ENCODE measurements at regions not wholly inside any gene's neighbourhood (a gene's known extent, or its start where the extent isn't known, plus 50 kb on each side); places are given as distances from the start of the nearest gene placed in this dataset.

GRCh38 chr10:90407131-90407530, 450.7 kb downstream of the HTR7 start:
- WGBS, 2 donors (ENCODE audit: extremely low coverage in 2 of 2, insufficient read length in 2 of 2, insufficient replicate concordance in 1 of 2), result no CpG with 5 or more reads among the region's 3 CpGs
- no peak overlapping the region for H2BK15ac ChIP-seq (ENCODE audit: low read length)
- no peaks in the 10 kb centered on the region for H3K79me1 ChIP-seq (ENCODE audit: low read depth, low read length)
- H3K23ac ChIP-seq (ENCODE audit: low read depth, low read length, poor library complexity), result no peak overlapping the region
- H3K27ac ChIP-seq (replicated peaks; ENCODE audit: low read length), result no peak overlapping the region
- H3K4ac ChIP-seq (ENCODE audit: low read length), result no peak overlapping the region
- H3K9ac ChIP-seq (ENCODE audit: low read depth, low read length, poor library complexity), result no peak overlapping the region
- H2AFZ ChIP-seq (ENCODE audit: low read length), result no peak overlapping the region
- H3K4me2 ChIP-seq (ENCODE audit: insufficient read depth, low read length, poor library complexity, severe bottlenecking), result no peak overlapping the region
- no peak for DNase-seq (ENCODE audit: low spot score)
- no peak overlapping the region for H4K8ac ChIP-seq (ENCODE audit: low read depth, low read length)
- H3K27me3 ChIP-seq (ENCODE audit: control insufficient read depth in 3 of 3, insufficient read depth in 3 of 3, low read depth in 1 of 3, low read length in 3 of 3), result no peaks in the 10 kb centered on the region
- no peaks in the 10 kb centered on the region for H3K36me3 ChIP-seq (replicated peaks in 1 of 2; ENCODE audit: control insufficient read depth in 2 of 2, insufficient read depth in 2 of 2, low read length in 2 of 2)
- H3K14ac ChIP-seq (ENCODE audit: low read length), result no peak overlapping the region
- H3K18ac ChIP-seq (ENCODE audit: low read length), result no peak overlapping the region
- H2AK5ac ChIP-seq (ENCODE audit: low read depth, low read length), result no peak overlapping the region
- no peak overlapping the region for H2BK5ac ChIP-seq (ENCODE audit: low read length)
- no peak overlapping the region for H2BK120ac ChIP-seq (ENCODE audit: low read depth, low read length)
- no peak overlapping the region for H2BK12ac ChIP-seq (ENCODE audit: low read length)
- no peaks in the 10 kb centered on the region for H3K4me1 ChIP-seq (ENCODE audit: control insufficient read depth in 2 of 2, insufficient read depth in 1 of 2, low read depth in 1 of 2, low read length in 2 of 2)
- H3K9me3 ChIP-seq (replicated peaks in 1 of 2; ENCODE audit: control insufficient read depth in 2 of 2, insufficient read depth in 1 of 2, low read depth in 1 of 2, low read length in 2 of 2), result no peaks in the 10 kb centered on the region
- H4K91ac ChIP-seq (ENCODE audit: low read depth, low read length, poor library complexity), result no peak overlapping the region
- no peak overlapping the region for H3K4me3 ChIP-seq (ENCODE audit: low read length in 2 of 2)

- Histone ChIP-seq H3K9ac (ENCODE audit: low read depth, low read length, poor library complexity) (no peak overlapping the region), H4K91ac (ENCODE audit: low read depth, low read length, poor library complexity) (no peak overlapping the region), H2BK120ac (ENCODE audit: low read depth, low read length) (no peak overlapping the region), H2AK5ac (ENCODE audit: low read depth, low read length) (no peak overlapping the region), H2AFZ (ENCODE audit: low read length) (no peak overlapping the region), H3K36me3 (replicated peaks in 1 of 2; ENCODE audit: control insufficient read depth in 2 of 2, insufficient read depth in 2 of 2, low read length in 2 of 2) (no peaks in the 10 kb centered on the region), H4K8ac (ENCODE audit: low read depth, low read length) (no peak overlapping the region), H2BK5ac (ENCODE audit: low read length) (no peak overlapping the region), H3K27me3 (ENCODE audit: control insufficient read depth in 3 of 3, insufficient read depth in 3 of 3, low read depth in 1 of 3, low read length in 3 of 3) (no peaks in the 10 kb centered on the region), H3K4me1 (ENCODE audit: control insufficient read depth in 2 of 2, insufficient read depth in 1 of 2, low read depth in 1 of 2, low read length in 2 of 2) (no peaks in the 10 kb centered on the region), H3K4me2 (ENCODE audit: insufficient read depth, low read length, poor library complexity, severe bottlenecking) (no peak overlapping the region), H3K4ac (ENCODE audit: low read length) (no peak overlapping the region), H3K14ac (ENCODE audit: low read length) (no peak overlapping the region), H3K27ac (replicated peaks; ENCODE audit: low read length) (no peak overlapping the region), H3K4me3 (ENCODE audit: low read length in 2 of 2) (no peak overlapping the region), H3K79me1 (ENCODE audit: low read depth, low read length) (no peaks in the 10 kb centered on the region), H3K18ac (ENCODE audit: low read length) (no peak overlapping the region), H2BK15ac (ENCODE audit: low read length) (no peak overlapping the region), H3K9me3 (replicated peaks in 1 of 2; ENCODE audit: control insufficient read depth in 2 of 2, insufficient read depth in 1 of 2, low read depth in 1 of 2, low read length in 2 of 2) (no peaks in the 10 kb centered on the region), H2BK12ac (ENCODE audit: low read length) (no peak overlapping the region), H3K23ac (ENCODE audit: low read depth, low read length, poor library complexity) (no peak overlapping the region)
- no peak for DNase-seq (ENCODE audit: low spot score)
- WGBS, 2 donors (ENCODE audit: extremely low coverage in 2 of 2, insufficient read length in 2 of 2, insufficient replicate concordance in 1 of 2), result no CpG with 5 or more reads among the region's 2 CpGs
Observed at GRCh38 chr10:90407851-90408250, 450.0 kb downstream of the HTR7 start.

GRCh38 chr10:90412582-90412981, 445.3 kb downstream of the HTR7 start:
- H2BK5ac ChIP-seq (ENCODE audit: low read length), result no peak overlapping the region
- no peak overlapping the region for H4K91ac ChIP-seq (ENCODE audit: low read depth, low read length, poor library complexity)
- no peak overlapping the region for H3K4ac ChIP-seq (ENCODE audit: low read length)
- no peak overlapping the region for H3K27ac ChIP-seq (replicated peaks; ENCODE audit: low read length)
- H3K9me3 ChIP-seq (replicated peaks in 1 of 2; ENCODE audit: control insufficient read depth in 2 of 2, insufficient read depth in 1 of 2, low read depth in 1 of 2, low read length in 2 of 2), result no peaks in the 10 kb centered on the region
- no peak overlapping the region for H3K4me2 ChIP-seq (ENCODE audit: insufficient read depth, low read length, poor library complexity, severe bottlenecking)
- H3K4me3 ChIP-seq (ENCODE audit: low read length in 2 of 2), result no peak overlapping the region
- H4K8ac ChIP-seq (ENCODE audit: low read depth, low read length), result no peak overlapping the region
- no peak overlapping the region for H2AK5ac ChIP-seq (ENCODE audit: low read depth, low read length)
- no peak overlapping the region for H2BK12ac ChIP-seq (ENCODE audit: low read length)
- no peak overlapping the region for H3K18ac ChIP-seq (ENCODE audit: low read length)
- H3K9ac ChIP-seq (ENCODE audit: low read depth, low read length, poor library complexity), result no peak overlapping the region
- no peak overlapping the region for H2BK15ac ChIP-seq (ENCODE audit: low read length)
- H3K23ac ChIP-seq (ENCODE audit: low read depth, low read length, poor library complexity), result no peak overlapping the region
- no peak overlapping the region for H3K14ac ChIP-seq (ENCODE audit: low read length)
- H3K36me3 ChIP-seq (replicated peaks in 1 of 2; ENCODE audit: control insufficient read depth in 2 of 2, insufficient read depth in 2 of 2, low read length in 2 of 2), result no peaks in the 10 kb centered on the region
- no peaks in the 10 kb centered on the region for H3K4me1 ChIP-seq (ENCODE audit: control insufficient read depth in 2 of 2, insufficient read depth in 1 of 2, low read depth in 1 of 2, low read length in 2 of 2)
- no peaks in the 10 kb centered on the region for H3K79me1 ChIP-seq (ENCODE audit: low read depth, low read length)
- H2AFZ ChIP-seq (ENCODE audit: low read length), result no peak overlapping the region
- H2BK120ac ChIP-seq (ENCODE audit: low read depth, low read length), result no peak overlapping the region
- DNase-seq (ENCODE audit: low spot score), result no peak
- H3K27me3 ChIP-seq (ENCODE audit: control insufficient read depth in 3 of 3, insufficient read depth in 3 of 3, low read depth in 1 of 3, low read length in 3 of 3), result no peaks in the 10 kb centered on the region

- Histone ChIP-seq H3K23ac (ENCODE audit: low read depth, low read length, poor library complexity) (no peak overlapping the region), H3K18ac (ENCODE audit: low read length) (no peak overlapping the region), H3K4ac (ENCODE audit: low read length) (no peak overlapping the region), H3K14ac (ENCODE audit: low read length) (no peak overlapping the region), H4K91ac (ENCODE audit: low read depth, low read length, poor library complexity) (no peak overlapping the region), H3K4me1 (ENCODE audit: control insufficient read depth in 2 of 2, insufficient read depth in 1 of 2, low read depth in 1 of 2, low read length in 2 of 2) (no peaks in the 10 kb centered on the region), H4K8ac (ENCODE audit: low read depth, low read length) (no peak overlapping the region), H2BK120ac (ENCODE audit: low read depth, low read length) (no peak overlapping the region), H3K9ac (ENCODE audit: low read depth, low read length, poor library complexity) (no peak overlapping the region), H3K36me3 (replicated peaks in 1 of 2; ENCODE audit: control insufficient read depth in 2 of 2, insufficient read depth in 2 of 2, low read length in 2 of 2) (no peaks in the 10 kb centered on the region), H2BK12ac (ENCODE audit: low read length) (no peak overlapping the region), H2AK5ac (ENCODE audit: low read depth, low read length) (no peak overlapping the region), H3K4me2 (ENCODE audit: insufficient read depth, low read length, poor library complexity, severe bottlenecking) (no peak overlapping the region), H2BK5ac (ENCODE audit: low read length) (no peak overlapping the region), H3K4me3 (ENCODE audit: low read length in 2 of 2) (no peak overlapping the region), H3K79me1 (ENCODE audit: low read depth, low read length) (no peaks in the 10 kb centered on the region), H3K27me3 (ENCODE audit: control insufficient read depth in 3 of 3, insufficient read depth in 3 of 3, low read depth in 1 of 3, low read length in 3 of 3) (no peaks in the 10 kb centered on the region), H2BK15ac (ENCODE audit: low read length) (no peak overlapping the region), H3K27ac (replicated peaks; ENCODE audit: low read length) (no peak overlapping the region), H2AFZ (ENCODE audit: low read length) (no peak overlapping the region), H3K9me3 (replicated peaks in 1 of 2; ENCODE audit: control insufficient read depth in 2 of 2, insufficient read depth in 1 of 2, low read depth in 1 of 2, low read length in 2 of 2) (no peaks in the 10 kb centered on the region)
- no CpG with 5 or more reads among the region's 3 CpGs for WGBS, 2 donors (ENCODE audit: extremely low coverage in 2 of 2, insufficient read length in 2 of 2, insufficient replicate concordance in 1 of 2)
- DNase-seq (ENCODE audit: low spot score), result no peak
Observed at GRCh38 chr10:90413196-90413595, 444.6 kb downstream of the HTR7 start.

All from neuronal stem cell (in vitro differentiated cells).